ENCODE measurements at regions not wholly inside any gene's neighbourhood (a gene's known extent, or its start where the extent isn't known, plus 50 kb on each side); places are given as distances from the start of the nearest gene placed in this dataset.
"Not testable (repeated sequence)": the region's sequence is repeated elsewhere in the genome, so short reads cannot be mapped to it uniquely, and the experiment has no call there.

GRCh38 chr19:37303591-37304171 is 67.2 kb upstream of the ZNF527 start:
- no peak for FAIRE-seq

GRCh38 chr19:37304190-37304883 is 66.6 kb upstream of the ZNF527 start:
- FAIRE-seq: no peak

DNA sequence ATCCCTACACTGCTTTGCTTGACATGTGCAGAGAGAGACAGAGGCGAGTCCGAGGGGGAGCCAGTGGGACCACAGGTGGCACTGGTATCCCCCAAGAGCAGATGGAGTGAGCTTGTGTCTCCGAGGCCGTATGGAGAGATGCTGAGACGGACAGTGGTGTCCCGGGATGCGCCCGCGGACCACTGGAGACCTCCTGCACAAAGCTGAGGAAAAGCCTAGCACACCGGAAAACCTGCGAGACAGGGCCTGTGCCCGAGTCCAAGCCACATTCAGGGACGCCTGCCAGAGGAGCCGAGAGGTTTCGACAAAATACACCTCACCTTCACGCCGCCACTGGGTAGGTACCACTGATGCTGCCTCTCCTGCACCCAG is 66.0 kb upstream of the ZNF527 start:
- FAIRE-seq: no peak

GRCh38 chr19:37306383-37306963 is 64.4 kb upstream of the ZNF527 start:
- no peak for FAIRE-seq

GRCh38 chr19:37309834-37310575 is 60.9 kb upstream of the ZNF527 start:
- no peak for FAIRE-seq

DNA sequence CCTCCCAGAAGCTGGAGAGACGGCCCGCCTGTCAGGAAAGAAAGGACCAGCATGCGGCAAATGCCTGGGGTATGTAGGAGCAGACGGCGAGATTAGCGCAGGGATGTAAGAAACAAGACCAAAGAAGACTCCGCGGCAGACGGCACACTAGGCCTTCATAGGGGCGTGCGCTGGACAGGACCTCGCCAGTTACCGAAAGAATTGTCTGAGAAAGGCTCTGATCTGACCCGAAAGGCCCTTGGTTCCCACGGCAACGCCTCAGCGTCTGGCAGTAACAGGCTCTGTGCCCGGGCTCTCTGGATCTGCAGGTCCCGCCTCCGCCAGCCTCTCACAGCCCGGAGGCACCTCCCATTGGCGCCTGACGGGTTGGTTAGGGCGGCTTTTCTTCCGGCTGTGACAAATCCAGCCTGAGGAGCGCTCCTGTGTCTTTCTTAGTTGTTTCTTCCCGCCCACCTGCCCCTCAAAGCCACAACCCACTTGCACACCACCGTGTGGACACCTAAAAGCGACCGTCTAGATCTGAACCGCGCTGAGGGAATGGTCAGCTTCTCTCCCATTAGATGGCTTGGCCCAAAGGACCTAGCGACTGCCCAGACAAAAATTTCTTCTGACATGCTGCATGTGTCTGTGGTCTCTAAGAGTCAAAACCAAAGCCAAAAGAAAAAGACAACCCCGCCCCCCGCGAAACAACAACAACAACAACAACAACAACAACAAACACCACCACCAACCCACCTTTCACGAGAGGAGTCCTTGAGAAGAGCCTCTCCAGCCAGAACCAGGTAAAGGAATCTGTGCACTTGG is 58.2 kb upstream of the ZNF527 start:
- not testable (repeated sequence) for FAIRE-seq

- no peak for FAIRE-seq
Measured at GRCh38 chr19:37313335-37313627, 57.6 kb upstream of the ZNF527 start.

GRCh38 chr19:37317403-37318209 is 53.3 kb upstream of the ZNF527 start:
- FAIRE-seq: peak; percentile 97

- FAIRE-seq: not testable (repeated sequence)
Measured at GRCh38 chr19:37320988-37321387, 49.9 kb upstream of the ZNF527 start.

Measured in G401.6 (cell line).